Activated CD8-positive, alpha-beta memory T cell treated with anti-CD3 and anti-CD28 coated beads for 48 hours (primary cell): ENCODE measurements at regions not wholly inside any gene's neighbourhood (a gene's known extent, or its start where the extent isn't known, plus 50 kb on each side); places are given as distances from the start of the nearest gene placed in this dataset.
"Not testable (repeated sequence)": the region's sequence is repeated elsewhere in the genome, so short reads cannot be mapped to it uniquely, and the experiment has no call there.

ENCODE experiments used
- DNase-seq, 3 experiments: peaks; one replicate each; pipeline ENCODE4 v3.0.0-alpha.2; 2020; ENCODE audit warnings: low read depth in 2 of 3, low spot score in 2 of 3

GRCh38 chr3:159346271-159346903, 544.5 kb downstream of the MFSD1 start:
- DNase-seq, result no peak

GRCh38 chr3:159348431-159348830, 546.6 kb downstream of the MFSD1 start:
- no peak for DNase-seq

- no peak for DNase-seq
These were observed 554.8 kb downstream of the MFSD1 start for GRCh38 chr3:159356606-159357005.

GRCh38 chr3:159364511-159364910, 562.7 kb downstream of the MFSD1 start:
- DNase-seq, result no peak

GRCh38 chr3:159366476-159366875, 564.6 kb downstream of the MFSD1 start:
- DNase-seq, result no peak

- DNase-seq, result no peak
These were observed 570.1 kb downstream of the MFSD1 start for GRCh38 chr3:159371961-159372360.

GRCh38 chr3:159378396-159379194, 576.7 kb downstream of the MFSD1 start:
- no peak for DNase-seq

GRCh38 chr3:159380891-159381290, 579.0 kb downstream of the MFSD1 start:
- no peak for DNase-seq

GRCh38 chr3:159390656-159391212, 588.9 kb downstream of the MFSD1 start:
- no peak for DNase-seq

GRCh38 chr3:159397683-159398082, 591.0 kb upstream of the IL12A start:
- not testable (repeated sequence) for DNase-seq

GRCh38 chr3:159401069-159401468, 587.6 kb upstream of the IL12A start:
- no peak for DNase-seq

GRCh38 chr3:159409711-159410110, 578.9 kb upstream of the IL12A start:
- not testable (repeated sequence) for DNase-seq

GRCh38 chr3:159413319-159413718, 575.3 kb upstream of the IL12A start:
- DNase-seq, result no peak

GRCh38 chr3:159416856-159417255, 571.8 kb upstream of the IL12A start:
- no peak for DNase-seq

GRCh38 chr3:159417761-159418160, 570.9 kb upstream of the IL12A start:
- DNase-seq, result no peak

- DNase-seq, result no peak
These were observed 569.8 kb upstream of the IL12A start for GRCh38 chr3:159418571-159419526.

- no peak for DNase-seq
These were observed 558.9 kb upstream of the IL12A start for GRCh38 chr3:159429702-159430101.

- no peak for DNase-seq
These were observed 555.8 kb upstream of the IL12A start for GRCh38 chr3:159432682-159433340.

- DNase-seq, result no peak
These were observed 549.3 kb upstream of the IL12A start for GRCh38 chr3:159439346-159439745.

- DNase-seq, result no peak
These were observed 547.4 kb upstream of the IL12A start for GRCh38 chr3:159441279-159441678.

- DNase-seq, result no peak
These were observed 545.4 kb upstream of the IL12A start for GRCh38 chr3:159443266-159443665.
